PC-9 (cell line): ENCODE measurements at regions not wholly inside any gene's neighbourhood (a gene's known extent, or its start where the extent isn't known, plus 50 kb on each side); places are given as distances from the start of the nearest gene placed in this dataset.

Source experiments
- CTCF ChIP-seq: fragments of 200-600 bp; sonication (generic); conservative IDR thresholded peaks from 2 replicates; pipeline ENCODE4 v1.6.1; 2017; ENCODE audit warnings: mixed run types, antibody characterized with exemption, mild to moderate bottlenecking, moderate library complexity
- EZH2 ChIP-seq: fragments of 200-600 bp; sonication (generic); IDR thresholded peaks from 2 replicates; pipeline ENCODE4 v1.8.0; 2017; ENCODE audit warnings: antibody characterized with exemption, low read depth

- TF ChIP-seq CTCF (0 out of 2 replicates have a peak, but pooled peaks have one; percentile 23), EZH2 (no peak)
Measured at GRCh38 chr13:53775807-53776206, 747.2 kb downstream of the OLFM4 start.
